Erythroblast (primary cell): ENCODE measurements at regions not wholly inside any gene's neighbourhood (a gene's known extent, or its start where the extent isn't known, plus 50 kb on each side); places are given as distances from the start of the nearest gene placed in this dataset.

Source experiments
- GATA1 ChIP-seq: IDR thresholded peaks from 2 replicates; pipeline ENCODE4 v1.6.1; 2011; ENCODE audit warnings: low read depth, mild to moderate bottlenecking, control low read depth, low read length, moderate library complexity
- POLR2A ChIP-seq: IDR thresholded peaks from 2 replicates; pipeline ENCODE4 v1.6.1; 2011; ENCODE audit warnings: mild to moderate bottlenecking, low read length

- no peak for TF ChIP-seq POLR2A
- TF ChIP-seq GATA1: no peak
Measured at GRCh38 chr2:40690036-40690435, 238.1 kb upstream of the SLC8A1 start.
